Pancreas (tissue), 10 donors: ENCODE measurements at regions not wholly inside any gene's neighbourhood (a gene's known extent, or its start where the extent isn't known, plus 50 kb on each side); places are given as distances from the start of the nearest gene placed in this dataset.
"Not testable (repeated sequence)": the region's sequence is repeated elsewhere in the genome, so short reads cannot be mapped to it uniquely, and the experiment has no call there.

ENCODE experiments used
- ATAC-seq, 4 donors: fragments of 200-7000 bp; cut with Tn5 transposase; one replicate each; pipeline versions ENCODE4 v1.8.0 to v1.9.1; 2020; ENCODE audit warnings: mild to moderate bottlenecking in 4 of 4, moderate library complexity in 4 of 4
- DNase-seq, 6 donors: peaks; one replicate each; pipeline ENCODE4 v3.0.0-alpha.2; 2020
- FAIRE-seq: peaks from 2 replicates; lab custom pipeline; 2012; peaks lifted over from hg19 to GRCh38; lab: Jason Lieb, UNC
- H3K27ac ChIP-seq, 4 donors: fragments of 200-600 bp; sonication (generic); 1 replicate in 3 of 4; 2 replicates in 1 of 4; pipeline versions ENCODE4 v1.5.0 to v1.8.0; 2020
- H3K27me3 ChIP-seq, 4 donors: fragments of 200-600 bp; one replicate each; pipeline ENCODE4 v1.8.0; 2021
- H3K36me3 ChIP-seq, 3 donors: fragments of 200-600 bp; sonication (generic) in 1 of 3; one replicate each; pipeline versions ENCODE4 v1.5.0 to v1.8.0; 2020 to 2021
- H3K4me1 ChIP-seq, 3 donors: fragments of 200-600 bp; one replicate each; pipeline ENCODE4 v1.8.0; 2021
- H3K4me3 ChIP-seq, 4 donors: fragments of 200-600 bp; sonication (generic) in 2 of 4; one replicate each; pipeline versions ENCODE4 v1.5.0 to v1.8.0; 2020 to 2021
- H3K9me3 ChIP-seq, 4 donors: fragments of 200-600 bp; one replicate each; pipeline ENCODE4 v1.8.0; 2021
- CTCF ChIP-seq, 4 donors: fragments of 200-600 bp; sonication (generic) in 3 of 4; IDR thresholded peaks; one replicate each; pipeline versions ENCODE4 v1.5.0 to v1.8.0; 2021; ENCODE audit warnings: antibody characterized with exemption in 4 of 4
- WGBS, 2 donors: extraction: QIAGEN DNeasy Blood & Tissue Kit; methylation state at CpG; one replicate each; pipeline ENCODE4 v1.1.7; 2013; 5-methylcytosine and 5-hydroxymethylcytosine counted together
- intact Hi-C, 3 donors: fragments of 100-400 bp; cut with DNase I; formaldehyde crosslinking; loops; one replicate each; pipeline versions ENCODE4 v1.11.1 to v1.14.2; 2022
- donor health status: healthy with polysubstance abuse.
- donor health status: DM: no; HTN: no; CAD: no; lungs with moderate emphysema.
- donor health status: DM: no; HTN: no; CAD: no.
- donor health status: control.
- donor health status: control.
- donor health status: Bipolar disorder and iron deficiency.
- donor health status: DM: yes; HTN: yes; CAD: no.
- donor health status: DM: no; HTN: no; CAD: no.
- donor health status: DM: no; HTN: no; CAD: no.
- donor health status: DM: yes; HTN: yes; CAD: no.

DNA sequence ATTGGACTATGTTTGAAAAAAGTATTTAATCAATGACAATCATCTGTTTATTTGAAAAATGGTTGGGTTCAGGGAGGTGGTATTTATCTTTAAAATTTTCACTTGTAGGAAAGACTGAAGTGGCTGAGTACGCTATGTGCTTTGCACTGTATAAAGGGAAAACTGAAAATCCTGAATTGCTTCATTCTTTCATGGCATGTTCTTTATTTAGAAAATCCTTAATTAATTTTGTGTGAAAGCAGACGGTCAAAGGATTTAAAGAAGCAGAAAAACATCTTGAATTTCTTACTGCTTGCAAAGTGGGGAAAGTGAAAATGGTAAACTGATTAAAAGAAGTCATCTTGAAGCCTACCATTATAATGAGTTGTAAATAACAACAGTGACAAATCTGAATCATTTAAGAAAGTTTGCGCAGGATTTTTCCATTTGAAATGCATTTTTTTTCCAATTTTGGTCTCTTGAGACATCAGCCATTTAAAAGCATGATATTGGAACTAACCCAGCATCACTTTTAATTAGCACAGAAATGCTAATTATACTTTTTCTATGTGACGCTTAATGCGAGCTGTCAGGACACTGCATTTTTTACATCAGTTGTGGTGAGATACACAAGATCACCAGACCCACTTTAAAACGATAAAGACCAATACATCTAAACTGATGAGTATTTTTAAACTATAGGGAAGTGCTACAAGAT is 169.0 kb downstream of the NEDD1 start:
- H3K9me3 ChIP-seq = no peaks in the 10 kb centered on the region
- intact Hi-C loops = no loop called here
- no peaks in the 10 kb centered on the region for H3K4me1 ChIP-seq
- H3K4me3 ChIP-seq = no peak overlapping the region
- peak overlapping the region in 2 of 4 donors; percentile 1 to 52 for H3K27ac ChIP-seq
- H3K36me3 ChIP-seq = no peaks in the 10 kb centered on the region
- H3K27me3 ChIP-seq = no peaks in the 10 kb centered on the region
- TF ChIP-seq CTCF (IDR thresholded peaks at IDR 0.05) = no peak
- ATAC-seq (peak in 3 of 4 donors; percentile 43 to 63 (median 57)), FAIRE-seq (no peak), DNase-seq (no peak)
- WGBS, 2 donors = 61 to 62% methylated on average over 6 of the region's 6 CpGs

- H3K27ac ChIP-seq, DNase-seq, H3K36me3 ChIP-seq, H3K4me3 ChIP-seq, H3K9me3 ChIP-seq, ATAC-seq, H3K27me3 ChIP-seq, H3K4me1 ChIP-seq, intact Hi-C loops, FAIRE-seq: not testable (repeated sequence)
- 71 to 87% methylated on average over 9 of the region's 9 CpGs for WGBS, 2 donors
Observed at GRCh38 chr12:97076912-97077311, 169.9 kb downstream of the NEDD1 start.

DNA sequence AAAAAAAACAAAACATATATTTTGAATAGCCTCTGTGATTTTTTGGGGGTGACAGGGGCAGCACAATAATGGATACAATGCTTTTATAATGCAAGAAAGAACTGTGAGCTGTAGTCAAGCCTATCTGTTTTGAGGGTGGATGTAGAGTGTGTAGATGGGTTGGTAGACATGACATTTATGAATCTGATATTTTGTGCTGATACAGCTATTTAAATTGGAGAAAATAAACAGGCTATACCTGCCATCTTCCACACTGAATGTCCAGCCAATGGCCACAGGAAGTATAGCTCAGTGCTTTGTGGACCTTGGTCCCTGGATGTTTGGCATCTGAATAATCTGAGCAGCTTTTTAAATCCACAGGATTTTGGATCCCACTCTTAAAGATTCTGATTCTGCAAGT is 175.0 kb downstream of the NEDD1 start:
- no peak for ATAC-seq
- FAIRE-seq = no peak
- Histone ChIP-seq H3K36me3 (no peaks in the 10 kb centered on the region), H3K27me3 (no peaks in the 10 kb centered on the region), H3K9me3 (no peaks in the 10 kb centered on the region), H3K27ac (no peak overlapping the region), H3K4me3 (no peak overlapping the region), H3K4me1 (no peaks in the 10 kb centered on the region)
- no peak for TF ChIP-seq CTCF (IDR thresholded peaks at IDR 0.05)
- DNase-seq = no peak
- intact Hi-C loops = no loop called here

DNA sequence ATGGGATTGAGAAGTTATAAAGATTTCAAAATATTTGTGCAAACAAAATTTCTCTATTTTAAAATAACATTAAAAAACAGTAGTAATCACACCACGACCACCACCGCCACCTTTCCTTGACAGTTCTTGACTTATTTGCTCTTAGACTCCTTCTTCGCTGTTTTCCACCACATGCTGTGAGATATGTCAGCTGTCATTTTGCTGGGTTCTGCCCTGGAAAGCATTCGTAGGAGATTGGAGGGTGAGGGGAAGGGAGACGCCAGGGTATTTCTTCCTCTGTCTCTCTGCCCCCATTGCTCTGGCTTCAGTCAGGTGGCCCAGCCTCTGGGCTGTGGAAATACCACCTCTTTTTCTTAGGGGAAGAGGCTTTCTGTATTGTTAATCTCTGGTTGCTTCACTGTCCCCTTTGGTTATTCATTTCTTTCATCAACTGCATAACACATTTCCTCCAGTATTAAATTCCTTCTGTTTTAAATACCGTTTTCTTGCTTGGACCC is 186.2 kb downstream of the NEDD1 start:
- FAIRE-seq (no peak), ATAC-seq (no peak), DNase-seq (no peak)
- WGBS, 2 donors = 41 to 45% methylated on average over 6 of the region's 6 CpGs
- Histone ChIP-seq H3K9me3 (no peaks in the 10 kb centered on the region), H3K27ac (no peak overlapping the region), H3K27me3 (no peaks in the 10 kb centered on the region), H3K4me3 (no peak overlapping the region), H3K4me1 (no peaks in the 10 kb centered on the region), H3K36me3 (no peaks in the 10 kb centered on the region)
- TF ChIP-seq CTCF (IDR thresholded peaks at IDR 0.05) = no peak
- intact Hi-C loops = no loop called here

DNA sequence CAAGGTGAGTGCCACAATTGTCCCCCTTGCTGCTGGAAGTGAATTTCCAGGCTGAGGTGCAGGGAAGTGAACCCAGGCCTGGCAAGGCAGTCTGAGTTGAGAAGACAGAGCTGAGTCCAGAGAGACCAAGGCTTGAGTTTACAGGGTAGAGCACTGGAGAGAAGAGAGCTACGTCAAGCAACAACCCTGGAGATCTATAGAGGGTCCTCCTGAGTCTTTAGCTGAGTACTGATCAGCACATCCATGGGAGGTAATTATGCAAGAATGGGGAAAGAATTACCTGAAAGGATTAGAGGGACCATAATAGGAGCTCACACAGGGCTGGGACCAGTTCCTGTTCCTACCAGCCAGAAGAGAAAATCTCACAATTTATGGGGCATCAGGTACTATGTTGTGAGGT is 190.7 kb downstream of the NEDD1 start:
- WGBS, 2 donors = 44 to 57% methylated on average over 1 of the region's 1 CpG
- FAIRE-seq = no peak
- DNase-seq = no peak
- no peak for TF ChIP-seq CTCF (IDR thresholded peaks at IDR 0.05)
- no peaks in the 10 kb centered on the region for H3K9me3 ChIP-seq
- no peaks in the 10 kb centered on the region for H3K4me1 ChIP-seq
- no peak for ATAC-seq
- H3K4me3 ChIP-seq = no peak overlapping the region
- H3K27ac ChIP-seq = no peak overlapping the region
- no peaks in the 10 kb centered on the region for H3K27me3 ChIP-seq
- H3K36me3 ChIP-seq = no peaks in the 10 kb centered on the region
- intact Hi-C loops = no loop called here
